ENCODE measurements at regions not wholly inside any gene's neighbourhood (a gene's known extent, or its start where the extent isn't known, plus 50 kb on each side); places are given as distances from the start of the nearest gene placed in this dataset.

DNA sequence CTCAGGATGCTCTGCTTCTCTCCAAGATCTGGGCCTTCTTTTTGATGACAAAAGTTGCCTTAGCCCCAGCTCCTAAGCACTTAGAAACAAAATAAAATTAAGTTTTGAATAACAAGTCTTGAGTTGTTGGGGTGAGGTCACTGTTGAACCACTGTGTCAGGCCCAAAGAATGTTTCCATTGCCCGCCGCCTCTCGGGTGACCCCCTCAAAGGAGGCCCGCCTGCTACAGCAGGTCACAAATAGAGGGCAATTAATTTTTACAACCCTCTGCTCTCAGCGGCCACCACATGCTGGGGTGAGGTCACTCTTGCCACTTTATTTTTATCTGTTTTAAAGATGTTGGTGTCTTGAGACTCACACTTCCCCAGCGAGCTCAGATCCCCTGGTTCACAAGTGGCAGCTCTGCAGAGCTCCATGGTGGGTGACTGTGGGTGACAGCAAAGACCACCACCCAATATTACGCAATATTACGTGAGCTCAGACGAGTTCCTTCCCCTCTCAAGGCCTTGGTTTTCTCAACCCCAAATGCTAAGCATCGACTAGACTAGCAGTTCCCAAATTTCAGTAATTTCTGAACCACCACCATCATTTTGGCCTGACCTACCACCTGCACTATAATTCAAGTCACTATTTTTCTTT is 247.7 kb upstream of the PMEPA1 start:
- WGBS (ENCODE audit: insufficient coverage) = 94% methylated on average over 5 of the region's 10 CpGs
- no peak for DNase-seq
- Histone ChIP-seq H3K27me3 (replicated peaks in 2 of 5; ENCODE audit: control insufficient read depth in 4 of 5, insufficient read depth in 5 of 5, low read length in 4 of 5) (no peaks in the 10 kb centered on the region), H3K4me1 (ENCODE audit: control extremely low read depth in 1 of 4, control insufficient read depth in 4 of 4, insufficient read depth in 4 of 4, low read length in 3 of 4) (no peaks in the 10 kb centered on the region), H3K27ac (ENCODE audit: insufficient read depth in 1 of 2, low read depth in 1 of 2, low read length in 2 of 2, poor library complexity in 1 of 2, severe bottlenecking in 2 of 2) (no peak overlapping the region), H3K9me3 (ENCODE audit: control extremely low read depth in 1 of 5, control insufficient read depth in 4 of 5, insufficient read depth in 2 of 5, low read depth in 1 of 5, low read length in 4 of 5) (peaks cover 0 to 7% (median 2%) of the 10 kb centered on the region in 5 experiments), H3K36me3 (ENCODE audit: control insufficient read depth in 4 of 4, insufficient read depth in 4 of 4, low read length in 3 of 4) (no peaks in the 10 kb centered on the region), H3K4me3 (ENCODE audit: control insufficient read depth in 1 of 7, extremely low read depth in 1 of 7, insufficient read depth in 4 of 7, low read depth in 2 of 7, low read length in 6 of 7) (no peak overlapping the region)
- ChIA-PET POLR2A (no interaction called here), CTCF (no interaction called here)

DNA sequence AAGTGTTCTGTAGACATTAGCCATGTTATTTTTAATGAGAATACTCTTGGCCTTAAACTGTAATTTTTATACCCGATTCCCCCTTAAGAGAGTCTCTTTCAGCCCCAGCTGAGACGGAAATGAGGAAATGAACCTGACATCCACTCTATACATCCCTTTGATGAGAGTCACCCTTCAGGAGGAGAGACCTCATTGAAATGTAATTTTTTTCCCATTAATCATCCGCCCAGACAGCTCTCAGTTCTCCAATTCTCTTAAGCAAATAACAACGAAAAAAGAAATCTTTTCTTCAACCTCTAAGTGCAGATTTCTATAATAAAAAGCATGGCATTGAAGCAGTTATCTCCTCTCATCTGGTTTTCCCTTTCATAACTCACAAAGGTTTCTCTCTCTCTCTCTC is 243.8 kb upstream of the PMEPA1 start:
- Histone ChIP-seq H3K4me3 (ENCODE audit: control insufficient read depth in 1 of 7, extremely low read depth in 1 of 7, insufficient read depth in 4 of 7, low read depth in 2 of 7, low read length in 6 of 7) (no peak overlapping the region), H3K36me3 (ENCODE audit: control insufficient read depth in 4 of 4, insufficient read depth in 4 of 4, low read length in 3 of 4) (no peaks in the 10 kb centered on the region), H3K27ac (ENCODE audit: insufficient read depth in 1 of 2, low read depth in 1 of 2, low read length in 2 of 2, poor library complexity in 1 of 2, severe bottlenecking in 2 of 2) (no peak overlapping the region), H3K9me3 (ENCODE audit: control extremely low read depth in 1 of 5, control insufficient read depth in 4 of 5, insufficient read depth in 2 of 5, low read depth in 1 of 5, low read length in 4 of 5) (peaks cover 0 to 7% (median 2%) of the 10 kb centered on the region in 5 experiments), H3K27me3 (replicated peaks in 2 of 5; ENCODE audit: control insufficient read depth in 4 of 5, insufficient read depth in 5 of 5, low read length in 4 of 5) (no peaks in the 10 kb centered on the region), H3K4me1 (ENCODE audit: control extremely low read depth in 1 of 4, control insufficient read depth in 4 of 4, insufficient read depth in 4 of 4, low read length in 3 of 4) (no peaks in the 10 kb centered on the region)
- ChIA-PET POLR2A (no interaction called here), CTCF (no interaction called here)
- peak in 2 of 3 donors; percentile 9 to 30 for DNase-seq
- WGBS (ENCODE audit: insufficient coverage) = 26% methylated on average over 2 of the region's 4 CpGs

DNA sequence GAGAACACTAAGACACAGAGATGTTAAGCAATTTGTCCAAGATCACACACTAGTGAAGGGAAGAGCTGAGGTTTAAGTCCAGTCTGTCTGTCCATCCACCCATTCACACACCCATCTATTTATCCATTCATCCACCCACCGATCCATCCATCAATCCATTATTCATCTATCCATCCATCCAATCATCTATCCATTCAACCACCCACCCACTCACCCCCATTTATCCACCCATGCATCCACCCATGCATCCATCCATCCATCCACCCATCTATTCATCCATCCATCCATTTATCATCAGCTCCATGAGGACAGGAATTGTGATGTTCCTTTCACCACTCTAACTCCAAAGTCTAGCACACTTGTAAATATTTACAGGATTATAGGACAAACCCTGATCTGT is 242.3 kb upstream of the PMEPA1 start:
- DNase-seq = no peak
- POLR2A ChIA-PET = no interaction called here
- Histone ChIP-seq H3K9me3 (ENCODE audit: control extremely low read depth in 1 of 5, control insufficient read depth in 4 of 5, insufficient read depth in 2 of 5, low read depth in 1 of 5, low read length in 4 of 5) (peaks cover 0 to 7% (median 2%) of the 10 kb centered on the region in 5 experiments), H3K27me3 (replicated peaks in 2 of 5; ENCODE audit: control insufficient read depth in 4 of 5, insufficient read depth in 5 of 5, low read length in 4 of 5) (no peaks in the 10 kb centered on the region), H3K27ac (ENCODE audit: insufficient read depth in 1 of 2, low read depth in 1 of 2, low read length in 2 of 2, poor library complexity in 1 of 2, severe bottlenecking in 2 of 2) (no peak overlapping the region), H3K4me3 (ENCODE audit: control insufficient read depth in 1 of 7, extremely low read depth in 1 of 7, insufficient read depth in 4 of 7, low read depth in 2 of 7, low read length in 6 of 7) (no peak overlapping the region), H3K4me1 (ENCODE audit: control extremely low read depth in 1 of 4, control insufficient read depth in 4 of 4, insufficient read depth in 4 of 4, low read length in 3 of 4) (no peaks in the 10 kb centered on the region), H3K36me3 (ENCODE audit: control insufficient read depth in 4 of 4, insufficient read depth in 4 of 4, low read length in 3 of 4) (no peaks in the 10 kb centered on the region)
- CTCF ChIA-PET = no interaction called here
- WGBS (ENCODE audit: insufficient coverage) = 100% methylated on average over 1 of the region's 1 CpG

DNA sequence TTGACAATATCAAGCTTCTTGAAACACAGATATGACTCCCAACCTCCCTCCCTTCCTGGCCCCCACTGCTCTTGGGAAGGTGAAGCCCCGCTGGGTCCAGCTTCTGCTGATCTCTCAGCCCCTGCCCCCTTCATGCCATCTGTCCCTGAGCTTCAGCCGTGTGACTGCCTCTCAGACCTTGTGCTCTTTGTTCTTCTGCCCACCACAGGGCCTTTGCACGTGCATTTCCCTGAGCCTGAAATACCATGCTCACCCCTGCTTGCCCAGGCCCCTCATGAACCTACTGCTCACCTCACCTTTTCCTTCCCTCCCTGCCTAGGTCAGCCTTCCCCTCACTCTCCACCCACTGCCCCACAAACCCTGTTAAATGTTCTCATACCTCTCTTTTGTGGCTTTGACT is 241.7 kb upstream of the PMEPA1 start:
- POLR2A ChIA-PET = no interaction called here
- no peak for DNase-seq
- CTCF ChIA-PET = no interaction called here
- 93% methylated on average over 3 of the region's 3 CpGs for WGBS (ENCODE audit: insufficient coverage)
- Histone ChIP-seq H3K4me1 (ENCODE audit: control extremely low read depth in 1 of 4, control insufficient read depth in 4 of 4, insufficient read depth in 4 of 4, low read length in 3 of 4) (no peaks in the 10 kb centered on the region), H3K9me3 (ENCODE audit: control extremely low read depth in 1 of 5, control insufficient read depth in 4 of 5, insufficient read depth in 2 of 5, low read depth in 1 of 5, low read length in 4 of 5) (peaks cover 0 to 7% (median 2%) of the 10 kb centered on the region in 5 experiments), H3K27me3 (replicated peaks in 2 of 5; ENCODE audit: control insufficient read depth in 4 of 5, insufficient read depth in 5 of 5, low read length in 4 of 5) (no peaks in the 10 kb centered on the region), H3K36me3 (ENCODE audit: control insufficient read depth in 4 of 4, insufficient read depth in 4 of 4, low read length in 3 of 4) (no peaks in the 10 kb centered on the region), H3K27ac (ENCODE audit: insufficient read depth in 1 of 2, low read depth in 1 of 2, low read length in 2 of 2, poor library complexity in 1 of 2, severe bottlenecking in 2 of 2) (no peak overlapping the region), H3K4me3 (ENCODE audit: control insufficient read depth in 1 of 7, extremely low read depth in 1 of 7, insufficient read depth in 4 of 7, low read depth in 2 of 7, low read length in 6 of 7) (no peak overlapping the region)

DNA sequence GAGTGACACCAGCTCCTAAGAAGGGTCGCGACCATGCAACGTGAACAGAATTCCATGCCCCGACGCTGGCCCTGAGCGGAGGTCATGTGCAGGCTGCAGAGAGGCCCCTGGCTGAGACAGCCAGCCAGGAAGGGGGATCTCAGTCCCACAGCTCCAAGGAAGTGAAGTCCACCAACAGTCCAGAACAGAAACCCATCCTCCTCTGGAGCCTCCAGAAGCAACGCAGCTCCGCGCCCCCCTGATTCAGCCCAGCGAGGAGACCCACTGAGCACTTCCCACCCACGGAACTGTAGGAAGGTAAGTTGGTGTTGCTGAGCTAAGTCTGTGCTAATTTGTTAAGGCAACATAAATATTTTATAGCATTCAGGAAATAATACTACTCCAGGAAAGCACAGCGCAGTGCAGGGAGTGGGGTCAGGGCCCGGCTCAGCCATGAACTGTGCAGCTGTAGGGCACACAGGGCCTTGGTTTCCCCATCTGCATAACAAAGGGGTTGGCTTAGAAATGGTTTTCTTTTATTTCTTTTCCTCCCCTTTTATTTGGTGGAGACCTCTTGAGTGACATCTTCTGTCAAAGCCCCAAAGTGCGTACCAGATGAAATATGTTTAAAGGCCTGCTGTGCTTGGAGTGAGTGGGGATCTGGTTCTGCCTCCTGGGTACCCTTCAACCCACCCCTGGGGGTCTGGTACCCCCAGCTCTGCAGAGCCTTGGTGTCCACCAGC is 241.1 kb upstream of the PMEPA1 start:
- Histone ChIP-seq H3K4me3 (ENCODE audit: control insufficient read depth in 1 of 7, extremely low read depth in 1 of 7, insufficient read depth in 4 of 7, low read depth in 2 of 7, low read length in 6 of 7) (no peak overlapping the region), H3K4me1 (ENCODE audit: control extremely low read depth in 1 of 4, control insufficient read depth in 4 of 4, insufficient read depth in 4 of 4, low read length in 3 of 4) (no peaks in the 10 kb centered on the region), H3K9me3 (ENCODE audit: control extremely low read depth in 1 of 5, control insufficient read depth in 4 of 5, insufficient read depth in 2 of 5, low read depth in 1 of 5, low read length in 4 of 5) (peaks cover 0 to 7% (median 2%) of the 10 kb centered on the region in 5 experiments), H3K27ac (ENCODE audit: insufficient read depth in 1 of 2, low read depth in 1 of 2, low read length in 2 of 2, poor library complexity in 1 of 2, severe bottlenecking in 2 of 2) (no peak overlapping the region), H3K36me3 (ENCODE audit: control insufficient read depth in 4 of 4, insufficient read depth in 4 of 4, low read length in 3 of 4) (no peaks in the 10 kb centered on the region), H3K27me3 (replicated peaks in 2 of 5; ENCODE audit: control insufficient read depth in 4 of 5, insufficient read depth in 5 of 5, low read length in 4 of 5) (no peaks in the 10 kb centered on the region)
- POLR2A ChIA-PET = no interaction called here
- no peak for DNase-seq
- CTCF ChIA-PET = no interaction called here
- 94% methylated on average over 9 of the region's 14 CpGs for WGBS (ENCODE audit: insufficient coverage)

DNA sequence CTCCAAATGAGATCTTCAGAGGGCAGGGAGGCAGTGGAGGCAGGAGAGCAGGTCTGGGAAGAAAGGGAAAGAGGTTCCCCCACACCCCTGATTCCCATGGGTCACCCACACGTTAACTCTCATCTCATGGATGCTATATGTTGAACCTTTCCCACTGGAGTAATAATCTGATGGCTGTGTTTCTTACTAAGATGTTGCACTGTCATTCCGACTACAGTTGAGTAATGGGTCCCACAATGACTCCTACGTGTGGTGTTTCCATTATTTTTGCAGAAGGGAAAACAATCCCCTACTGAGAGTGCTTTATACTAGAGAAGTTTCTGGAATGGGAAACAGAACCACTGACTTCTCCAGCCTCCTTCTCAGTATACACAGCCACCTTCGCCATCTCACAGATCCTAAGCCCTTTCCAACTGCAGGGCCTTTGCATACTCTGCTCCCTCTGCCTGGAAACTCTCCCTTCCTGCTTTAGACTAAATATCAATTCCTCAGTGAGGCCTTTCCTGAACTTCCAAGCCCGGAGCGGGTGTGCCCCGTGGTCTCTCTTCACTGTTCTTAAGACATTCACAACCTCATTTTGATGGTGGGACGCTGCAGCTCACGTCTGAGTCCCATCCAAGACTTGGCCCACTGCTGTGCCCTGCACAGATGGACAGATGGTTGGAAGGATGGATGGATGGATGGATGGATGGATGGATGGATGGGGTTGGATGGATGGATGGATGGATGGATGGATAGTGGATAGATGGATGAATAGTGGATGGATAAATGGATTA is 238.6 kb upstream of the PMEPA1 start:
- Histone ChIP-seq H3K27ac (ENCODE audit: insufficient read depth in 1 of 2, low read depth in 1 of 2, low read length in 2 of 2, poor library complexity in 1 of 2, severe bottlenecking in 2 of 2) (no peak overlapping the region), H3K4me3 (ENCODE audit: control insufficient read depth in 1 of 7, extremely low read depth in 1 of 7, insufficient read depth in 4 of 7, low read depth in 2 of 7, low read length in 6 of 7) (no peak overlapping the region), H3K9me3 (ENCODE audit: control extremely low read depth in 1 of 5, control insufficient read depth in 4 of 5, insufficient read depth in 2 of 5, low read depth in 1 of 5, low read length in 4 of 5) (peaks cover 0 to 3% (median 0%) of the 10 kb centered on the region in 5 experiments), H3K4me1 (ENCODE audit: control extremely low read depth in 1 of 4, control insufficient read depth in 4 of 4, insufficient read depth in 4 of 4, low read length in 3 of 4) (no peaks in the 10 kb centered on the region), H3K27me3 (replicated peaks in 2 of 5; ENCODE audit: control insufficient read depth in 4 of 5, insufficient read depth in 5 of 5, low read length in 4 of 5) (no peaks in the 10 kb centered on the region), H3K36me3 (ENCODE audit: control insufficient read depth in 4 of 4, insufficient read depth in 4 of 4, low read length in 3 of 4) (no peaks in the 10 kb centered on the region)
- no peak for DNase-seq
- ChIA-PET POLR2A (no interaction called here), CTCF (no interaction called here)
- WGBS (ENCODE audit: insufficient coverage) = 100% methylated on average over 7 of the region's 9 CpGs

All from common myeloid progenitor, CD34-positive (primary cell).